NOMO-1 treated with dmso at 0.1 percent for 144 hours (cell line): ENCODE measurements at regions not wholly inside any gene's neighbourhood (a gene's known extent, or its start where the extent isn't known, plus 50 kb on each side); places are given as distances from the start of the nearest gene placed in this dataset.
"Not testable (repeated sequence)": the region's sequence is repeated elsewhere in the genome, so short reads cannot be mapped to it uniquely, and the experiment has no call there.

Source experiments
- DNase-seq: peaks from one replicate; lab custom pipeline; 2025; ENCODE audit not compliant: unreplicated experiment; lab: John Stamatoyannopoulos, UW

- DNase-seq, result no peak
Observed at GRCh38 chr4:23036503-23036902, 343.8 kb downstream of the GBA3 start.

GRCh38 chr4:23035521-23036056 is 342.9 kb downstream of the GBA3 start:
- no peak for DNase-seq

GRCh38 chr4:23034731-23035130 is 342.0 kb downstream of the GBA3 start:
- no peak for DNase-seq

- DNase-seq, result no peak
Observed at GRCh38 chr4:23033796-23034195, 341.1 kb downstream of the GBA3 start.

GRCh38 chr4:23028875-23029274 is 336.1 kb downstream of the GBA3 start:
- DNase-seq, result no peak

GRCh38 chr4:23023666-23024065 is 330.9 kb downstream of the GBA3 start:
- no peak for DNase-seq

- no peak for DNase-seq
Observed at GRCh38 chr4:23023121-23023520, 330.4 kb downstream of the GBA3 start.

- no peak for DNase-seq
Observed at GRCh38 chr4:23022032-23022431, 329.3 kb downstream of the GBA3 start.

- DNase-seq, result no peak
Observed at GRCh38 chr4:23021040-23021439, 328.3 kb downstream of the GBA3 start.

- not testable (repeated sequence) for DNase-seq
Observed at GRCh38 chr4:23020399-23020798, 327.7 kb downstream of the GBA3 start.

GRCh38 chr4:23016981-23017380 is 324.2 kb downstream of the GBA3 start:
- DNase-seq, result no peak

- DNase-seq, result no peak
Observed at GRCh38 chr4:23015821-23016220, 323.1 kb downstream of the GBA3 start.

GRCh38 chr4:23009093-23009492 is 316.4 kb downstream of the GBA3 start:
- no peak for DNase-seq

- no peak for DNase-seq
Observed at GRCh38 chr4:23006756-23007155, 314.0 kb downstream of the GBA3 start.

GRCh38 chr4:23005691-23006090 is 313.0 kb downstream of the GBA3 start:
- DNase-seq, result no peak

- no peak for DNase-seq
Observed at GRCh38 chr4:23001478-23001877, 308.7 kb downstream of the GBA3 start.

- no peak for DNase-seq
Observed at GRCh38 chr4:22999419-22999818, 306.7 kb downstream of the GBA3 start.

GRCh38 chr4:22997358-22998224 is 304.9 kb downstream of the GBA3 start:
- DNase-seq, result no peak

- DNase-seq, result no peak
Observed at GRCh38 chr4:22991576-22991975, 298.8 kb downstream of the GBA3 start.

GRCh38 chr4:22988526-22988925 is 295.8 kb downstream of the GBA3 start:
- DNase-seq, result no peak

GRCh38 chr4:22987870-22988269 is 295.1 kb downstream of the GBA3 start:
- no peak for DNase-seq

- DNase-seq, result no peak
Observed at GRCh38 chr4:22986881-22987280, 294.1 kb downstream of the GBA3 start.

- DNase-seq, result no peak
Observed at GRCh38 chr4:22986262-22986661, 293.5 kb downstream of the GBA3 start.
